IMR-90 (cell line): ENCODE measurements at regions not wholly inside any gene's neighbourhood (a gene's known extent, or its start where the extent isn't known, plus 50 kb on each side); places are given as distances from the start of the nearest gene placed in this dataset.

Experiments
- ATAC-seq: fragments of 200-7000 bp; cut with Tn5 transposase; 2 replicates; pipeline ENCODE4 v1.9.1; 2020; ENCODE audit warnings: low read depth, mild to moderate bottlenecking, moderate library complexity
- BruUV-seq: library from RNA; stranded (reverse); fragments of 400-500 nt; replicated peaks from 2 replicates; lab custom pipeline; 2021; lab: Mats Ljungman, UMichigan
- CTCF ChIA-PET: fragments of 300-600 bp; formaldehyde crosslinking; extraction: SDS; loops from one replicate; lab custom pipeline; 2021; ENCODE audit warnings: antibody characterized with exemption; lab: Yijun Ruan, JAX
- POLR2A ChIA-PET: fragments of 300-600 bp; sonication (Branson Sonifier 250); formaldehyde crosslinking; loops from one replicate; lab custom pipeline; 2022; ENCODE audit warnings: antibody characterized with exemption; ENCODE audit not compliant: unreplicated experiment; lab: Charles Lee
- DNase-seq: peaks from one replicate; pipeline ENCODE4 v3.0.0; 2013
- H2AFZ ChIP-seq: replicated peaks from 2 replicates; pipeline ENCODE3; 2013; ENCODE audit warnings: low read length, mild to moderate bottlenecking; ENCODE audit not compliant: poor library complexity
- H2AK5ac ChIP-seq: 2 replicates; pipeline ENCODE4 v1.6.1; 2013; ENCODE audit warnings: low read depth, low read length, inconsistent platforms
- H2AK9ac ChIP-seq: replicated peaks from 2 replicates; pipeline ENCODE3; 2013; ENCODE audit warnings: mild to moderate bottlenecking, low read depth, low read length, moderate library complexity; ENCODE audit not compliant: poor library complexity
- H2BK120ac ChIP-seq: 2 replicates; pipeline ENCODE4 v1.6.1; 2013; ENCODE audit warnings: low read depth, low read length, inconsistent platforms
- H2BK15ac ChIP-seq: 3 replicates; pipeline ENCODE4 v1.6.1; 2013; ENCODE audit warnings: low read depth, low read length, inconsistent platforms
- H2BK20ac ChIP-seq: 2 replicates; pipeline ENCODE4 v1.6.1; 2013; ENCODE audit warnings: low read depth, mild to moderate bottlenecking, inconsistent platforms, low read length, moderate library complexity
- H2BK5ac ChIP-seq: 2 replicates; pipeline ENCODE4 v1.6.1; 2013; ENCODE audit warnings: mild to moderate bottlenecking, low read depth, low read length, inconsistent platforms; ENCODE audit not compliant: poor library complexity, severe bottlenecking
- H3K14ac ChIP-seq: replicated peaks from 2 replicates; pipeline ENCODE4 v1.6.1; 2013; ENCODE audit warnings: low read depth, low read length, inconsistent platforms
- H3K18ac ChIP-seq: 2 replicates; pipeline ENCODE4 v1.6.1; 2013; ENCODE audit warnings: low read depth, low read length, control low read depth
- H3K23ac ChIP-seq: 2 replicates; pipeline ENCODE4 v1.6.1; 2013; ENCODE audit warnings: low read depth, low read length, inconsistent platforms
- H3K27ac ChIP-seq: 2 replicates; pipeline ENCODE4 v1.5.1; 2013; ENCODE audit warnings: mild to moderate bottlenecking, control low read depth, low read length; ENCODE audit not compliant: insufficient read depth
- H3K27me3 ChIP-seq: 2 replicates; pipeline ENCODE4 v1.6.1; 2013; ENCODE audit warnings: low read length; ENCODE audit not compliant: control insufficient read depth, insufficient read depth
- H3K36me3 ChIP-seq: 2 replicates; pipeline ENCODE4 v1.6.1; 2013; ENCODE audit warnings: low read length, mixed read lengths; ENCODE audit not compliant: control insufficient read depth, insufficient read depth
- H3K4ac ChIP-seq: 2 replicates; pipeline ENCODE4 v1.6.1; 2013; ENCODE audit warnings: low read depth, low read length, inconsistent platforms
- H3K4me1 ChIP-seq: 2 replicates; pipeline ENCODE4 v1.6.1; 2013; ENCODE audit warnings: low read length, mixed read lengths; ENCODE audit not compliant: control insufficient read depth, insufficient read depth
- H3K4me2 ChIP-seq: 2 replicates; pipeline ENCODE4 v1.6.1; 2013; ENCODE audit warnings: low read depth, mild to moderate bottlenecking, control low read depth, low read length, moderate library complexity
- H3K4me3 ChIP-seq: 2 replicates; pipeline ENCODE4 v1.5.1; 2013; ENCODE audit warnings: low read depth, mild to moderate bottlenecking, control low read depth, low read length, moderate library complexity; ENCODE audit not compliant: insufficient read depth
- H3K56ac ChIP-seq: 2 replicates; pipeline ENCODE4 v1.6.1; 2013; ENCODE audit warnings: low read length, inconsistent platforms; ENCODE audit not compliant: insufficient read depth; ENCODE audit errors: extremely low read depth
- H3K79me1 ChIP-seq, 2 experiments: 2 replicates each; pipeline ENCODE4 v1.6.1; 2013; ENCODE audit warnings: low read length in 2 of 2, inconsistent platforms in 1 of 2, low read depth in 1 of 2
- H3K9ac ChIP-seq: 2 replicates; pipeline ENCODE4 v1.6.1; 2013; ENCODE audit warnings: low read depth, low read length, control low read depth
- H3K9me1 ChIP-seq: 2 replicates; pipeline ENCODE4 v1.6.1; 2013; ENCODE audit warnings: low read length, inconsistent platforms; ENCODE audit not compliant: insufficient read depth
- H3K9me3 ChIP-seq: 2 replicates; pipeline ENCODE4 v1.6.1; 2013; ENCODE audit warnings: low read length; ENCODE audit not compliant: control insufficient read depth, insufficient read depth
- H4K20me1 ChIP-seq: 2 replicates; pipeline ENCODE4 v1.6.1; 2013; ENCODE audit warnings: low read length, inconsistent platforms; ENCODE audit not compliant: insufficient read depth
- H4K5ac ChIP-seq: 2 replicates; pipeline ENCODE4 v1.6.1; 2013; ENCODE audit warnings: mild to moderate bottlenecking, low read depth, low read length, control low read depth
- H4K8ac ChIP-seq, 2 experiments: 2 replicates each; pipeline ENCODE4 v1.6.1; 2013; ENCODE audit warnings: low read depth in 2 of 2, low read length in 2 of 2, control low read depth in 1 of 2, inconsistent platforms in 1 of 2
- H4K91ac ChIP-seq: 2 replicates; pipeline ENCODE4 v1.6.1; 2013; ENCODE audit warnings: low read depth, low read length, inconsistent platforms; ENCODE audit not compliant: insufficient read depth
- BHLHE40 ChIP-seq: fragments of 150-350 bp; IDR thresholded peaks from 2 replicates; pipeline ENCODE4 v1.6.1; 2016; ENCODE audit warnings: mild to moderate bottlenecking, low read depth, low read length
- CEBPB ChIP-seq: IDR thresholded peaks from 2 replicates; pipeline ENCODE4 v1.6.1; 2012; ENCODE audit warnings: low read depth, low read length, improper control_type of control experiment
- CHD1 ChIP-seq: IDR thresholded peaks from 2 replicates; pipeline ENCODE4 v1.6.1; 2012; ENCODE audit warnings: low read depth, low read length, improper control_type of control experiment
- CTCF ChIP-seq: conservative IDR thresholded peaks from 2 replicates; pipeline ENCODE4 v1.5.1; 2012; ENCODE audit warnings: mild to moderate bottlenecking, low read depth, low read length, improper control_type of control experiment
- FOS ChIP-seq: fragments of 150-350 bp; IDR thresholded peaks from 2 replicates; pipeline ENCODE4 v1.6.1; 2016; ENCODE audit warnings: low read depth, low read length
- MAFK ChIP-seq: IDR thresholded peaks from 2 replicates; pipeline ENCODE4 v1.6.1; 2012; ENCODE audit warnings: low read depth, low read length, improper control_type of control experiment
- MAZ ChIP-seq: IDR thresholded peaks from 2 replicates; pipeline ENCODE4 v1.6.1; 2012; ENCODE audit warnings: low read depth, mild to moderate bottlenecking, low read length, improper control_type of control experiment, moderate library complexity, borderline replicate concordance
- MXI1 ChIP-seq: IDR thresholded peaks from 2 replicates; pipeline ENCODE4 v1.6.1; 2012; ENCODE audit warnings: low read depth, mild to moderate bottlenecking, low read length, moderate library complexity, borderline replicate concordance
- POLR2A ChIP-seq: IDR thresholded peaks from 2 replicates; pipeline ENCODE4 v1.6.1; 2012; ENCODE audit warnings: mild to moderate bottlenecking, low read depth, low read length
- RAD21 ChIP-seq: IDR thresholded peaks from 2 replicates; pipeline ENCODE4 v1.6.1; 2012; ENCODE audit warnings: low read length, improper control_type of control experiment
- RCOR1 ChIP-seq: IDR thresholded peaks from 2 replicates; pipeline ENCODE4 v1.6.1; 2012; ENCODE audit warnings: mild to moderate bottlenecking, low read length, improper control_type of control experiment; ENCODE audit not compliant: insufficient replicate concordance
- RFX5 ChIP-seq: IDR thresholded peaks from 2 replicates; pipeline ENCODE4 v1.8.0; 2012; ENCODE audit warnings: low read depth, mild to moderate bottlenecking, low read length, moderate library complexity
- SMC3 ChIP-seq: fragments of 150-350 bp; IDR thresholded peaks from 2 replicates; pipeline ENCODE4 v1.6.1; 2016; ENCODE audit warnings: low read depth, mild to moderate bottlenecking, antibody characterized with exemption, low read length, moderate library complexity
- USF2 ChIP-seq: fragments of 150-350 bp; IDR thresholded peaks from 2 replicates; pipeline ENCODE4 v1.6.1; 2017; ENCODE audit warnings: mild to moderate bottlenecking, antibody characterized with exemption, low read length, low read depth
- WGBS, 2 experiments: methylation state at CpG; one replicate each; pipeline versions ENCODE4 v1.1.5 to v1.1.7; 2013; ENCODE audit warnings: missing lambda C conversion rate in 2 of 2; ENCODE audit not compliant: insufficient read length in 1 of 2; ENCODE audit errors: extremely low coverage in 2 of 2; 5-methylcytosine and 5-hydroxymethylcytosine counted together
- dilution Hi-C: fragments of 300-500 bp; cut with HindIII; formaldehyde crosslinking; loops from one replicate; pipeline ENCODE4 v1.14.3; 2018; ENCODE audit warnings: low sequenced_read_pairs; ENCODE audit not compliant: unreplicated experiment
- in situ Hi-C: fragments of 300-500 bp; cut with MboI; formaldehyde crosslinking; loops from 3 replicates; pipeline ENCODE4 v1.14.3; 2019; ENCODE audit warnings: low sequenced_read_pairs, inconsistent platforms, mixed read lengths
- intact Hi-C: fragments of 100-400 bp; cut with micrococcal nuclease; formaldehyde crosslinking; loops from 2 replicates; pipeline ENCODE4 v1.10.0; 2022

GRCh38 chr11:115944596-115944995 lies 440.4 kb upstream of the CADM1 start:
- Histone ChIP-seq H2BK15ac (no peak overlapping the region), H4K91ac (no peak overlapping the region), H3K9me3 (no peaks in the 10 kb centered on the region), H2AK5ac (no peak overlapping the region), H2AFZ (no peak overlapping the region), H3K14ac (no peak overlapping the region), H3K79me1 (no peaks in the 10 kb centered on the region), H3K4me1 (peaks cover 9% of the 10 kb centered on the region; the same call in 1 of the 2 replicates), H3K27me3 (peaks cover 2% of the 10 kb centered on the region; the same call in 1 of the 2 replicates), H3K4ac (no peak overlapping the region), H4K5ac (no peak overlapping the region), H4K20me1 (no peaks in the 10 kb centered on the region), H3K18ac (no peak overlapping the region), H2AK9ac (no peak overlapping the region), H4K8ac (no peak overlapping the region), H3K36me3 (no peaks in the 10 kb centered on the region), H3K4me3 (no peak overlapping the region), H2BK120ac (no peak overlapping the region), H3K27ac (no peak overlapping the region), H3K23ac (no peak overlapping the region), H3K56ac (no peak overlapping the region), H2BK5ac (no peak overlapping the region), H3K9me1 (no peaks in the 10 kb centered on the region; the same call in 1 of the 2 replicates), H3K4me2 (no peak overlapping the region), H2BK20ac (no peak overlapping the region), H3K9ac (no peak overlapping the region)
- TF ChIP-seq MAZ (no peak), CHD1 (no peak), CTCF (no peak), RCOR1 (no peak), RFX5 (no peak), POLR2A (no peak), BHLHE40 (no peak), SMC3 (no peak), USF2 (no peak), MXI1 (no peak), MAFK (no peak), CEBPB (no peak), FOS (no peak), RAD21 (no peak)
- no TSS peak for BruUV-seq
- ChIA-PET CTCF (no interaction called here), POLR2A (no interaction called here)
- DNase-seq (no peak), ATAC-seq (no peak)
- dilution Hi-C loops, result no loop called here
- intact Hi-C loops, result no loop called here
- WGBS, 2 experiments, result 39% methylated on average over 7 of the region's 8 CpGs; no CpG with 5 or more reads in 1 of the 2 experiments
- in situ Hi-C loops, result no loop called here
